OCI-LY7 (cell line): ENCODE measurements at regions not wholly inside any gene's neighbourhood (a gene's known extent, or its start where the extent isn't known, plus 50 kb on each side); places are given as distances from the start of the nearest gene placed in this dataset.

Source experiments
- EZH2phosphoT487 ChIP-seq: fragments of 200-600 bp; sonication (generic); IDR thresholded peaks from 2 replicates; pipeline ENCODE4 v1.6.1; 2018; ENCODE audit warnings: low read depth, borderline replicate concordance, mild to moderate bottlenecking, mixed run types, antibody characterized with exemption, low read length, moderate library complexity, mixed read lengths
- TF ChIP-seq, protein P1 (sequence below): fragments of 200-600 bp; sonication (generic); conservative IDR thresholded peaks from 2 replicates; pipeline ENCODE4 v1.5.1; 2014; ENCODE audit warnings: mild to moderate bottlenecking, antibody characterized with exemption, low read length, moderate library complexity, mixed read lengths

DNA sequence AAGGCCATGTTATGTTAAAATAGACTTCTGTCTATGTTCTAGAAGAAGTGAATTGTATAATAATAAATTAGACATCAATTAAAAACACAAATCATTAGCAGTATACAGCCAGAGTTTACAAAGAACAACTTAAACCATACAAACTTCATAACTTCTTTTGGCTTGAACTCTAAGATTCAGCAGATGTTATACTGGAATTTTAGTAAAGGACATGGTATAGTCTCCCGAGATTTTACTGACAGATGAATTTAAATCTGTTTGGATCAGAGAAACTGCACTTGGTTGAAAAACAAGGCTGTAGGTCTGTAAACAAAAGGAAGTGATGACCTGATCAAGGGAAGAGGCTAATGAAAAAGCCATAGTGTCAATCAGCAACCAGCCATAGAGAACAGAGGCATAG is 132.6 kb upstream of the TBX18 start:
- TF ChIP-seq, protein P1, sequence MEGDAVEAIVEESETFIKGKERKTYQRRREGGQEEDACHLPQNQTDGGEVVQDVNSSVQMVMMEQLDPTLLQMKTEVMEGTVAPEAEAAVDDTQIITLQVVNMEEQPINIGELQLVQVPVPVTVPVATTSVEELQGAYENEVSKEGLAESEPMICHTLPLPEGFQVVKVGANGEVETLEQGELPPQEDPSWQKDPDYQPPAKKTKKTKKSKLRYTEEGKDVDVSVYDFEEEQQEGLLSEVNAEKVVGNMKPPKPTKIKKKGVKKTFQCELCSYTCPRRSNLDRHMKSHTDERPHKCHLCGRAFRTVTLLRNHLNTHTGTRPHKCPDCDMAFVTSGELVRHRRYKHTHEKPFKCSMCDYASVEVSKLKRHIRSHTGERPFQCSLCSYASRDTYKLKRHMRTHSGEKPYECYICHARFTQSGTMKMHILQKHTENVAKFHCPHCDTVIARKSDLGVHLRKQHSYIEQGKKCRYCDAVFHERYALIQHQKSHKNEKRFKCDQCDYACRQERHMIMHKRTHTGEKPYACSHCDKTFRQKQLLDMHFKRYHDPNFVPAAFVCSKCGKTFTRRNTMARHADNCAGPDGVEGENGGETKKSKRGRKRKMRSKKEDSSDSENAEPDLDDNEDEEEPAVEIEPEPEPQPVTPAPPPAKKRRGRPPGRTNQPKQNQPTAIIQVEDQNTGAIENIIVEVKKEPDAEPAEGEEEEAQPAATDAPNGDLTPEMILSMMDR, result no peak
- no peak for TF ChIP-seq EZH2phosphoT487
